ENCODE measurements at regions not wholly inside any gene's neighbourhood (a gene's known extent, or its start where the extent isn't known, plus 50 kb on each side); places are given as distances from the start of the nearest gene placed in this dataset.

DNA sequence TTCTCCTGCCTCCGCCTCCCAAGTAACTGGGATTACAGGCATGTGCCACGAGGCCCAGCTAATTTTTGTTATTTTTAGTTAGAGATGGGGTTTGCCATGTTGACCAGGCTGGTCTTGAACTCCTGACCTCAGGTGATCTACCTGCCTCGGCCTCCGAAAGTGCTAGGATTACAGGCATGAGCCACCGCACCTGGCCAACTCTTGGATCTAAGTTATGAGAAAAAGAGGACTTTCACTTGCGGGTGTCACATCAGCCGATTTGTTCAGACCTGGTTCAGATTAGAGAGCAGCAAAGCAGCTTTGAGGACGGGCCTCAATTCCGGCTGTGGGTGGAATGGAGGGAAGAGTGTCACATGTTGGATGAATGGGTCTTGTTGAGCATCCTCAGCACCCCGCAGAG lies 61.0 kb upstream of the FGFR2 start:
- TF ChIP-seq, protein P1, sequence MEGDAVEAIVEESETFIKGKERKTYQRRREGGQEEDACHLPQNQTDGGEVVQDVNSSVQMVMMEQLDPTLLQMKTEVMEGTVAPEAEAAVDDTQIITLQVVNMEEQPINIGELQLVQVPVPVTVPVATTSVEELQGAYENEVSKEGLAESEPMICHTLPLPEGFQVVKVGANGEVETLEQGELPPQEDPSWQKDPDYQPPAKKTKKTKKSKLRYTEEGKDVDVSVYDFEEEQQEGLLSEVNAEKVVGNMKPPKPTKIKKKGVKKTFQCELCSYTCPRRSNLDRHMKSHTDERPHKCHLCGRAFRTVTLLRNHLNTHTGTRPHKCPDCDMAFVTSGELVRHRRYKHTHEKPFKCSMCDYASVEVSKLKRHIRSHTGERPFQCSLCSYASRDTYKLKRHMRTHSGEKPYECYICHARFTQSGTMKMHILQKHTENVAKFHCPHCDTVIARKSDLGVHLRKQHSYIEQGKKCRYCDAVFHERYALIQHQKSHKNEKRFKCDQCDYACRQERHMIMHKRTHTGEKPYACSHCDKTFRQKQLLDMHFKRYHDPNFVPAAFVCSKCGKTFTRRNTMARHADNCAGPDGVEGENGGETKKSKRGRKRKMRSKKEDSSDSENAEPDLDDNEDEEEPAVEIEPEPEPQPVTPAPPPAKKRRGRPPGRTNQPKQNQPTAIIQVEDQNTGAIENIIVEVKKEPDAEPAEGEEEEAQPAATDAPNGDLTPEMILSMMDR (IDR thresholded peaks at IDR 0.05) = no peak
- TF ChIP-seq POLR2A (IDR thresholded peaks at IDR 0.05) = no peak

Data from esophagus squamous epithelium (tissue), 4 donors.